ENCODE measurements at regions not wholly inside any gene's neighbourhood (a gene's known extent, or its start where the extent isn't known, plus 50 kb on each side); places are given as distances from the start of the nearest gene placed in this dataset.

DNA sequence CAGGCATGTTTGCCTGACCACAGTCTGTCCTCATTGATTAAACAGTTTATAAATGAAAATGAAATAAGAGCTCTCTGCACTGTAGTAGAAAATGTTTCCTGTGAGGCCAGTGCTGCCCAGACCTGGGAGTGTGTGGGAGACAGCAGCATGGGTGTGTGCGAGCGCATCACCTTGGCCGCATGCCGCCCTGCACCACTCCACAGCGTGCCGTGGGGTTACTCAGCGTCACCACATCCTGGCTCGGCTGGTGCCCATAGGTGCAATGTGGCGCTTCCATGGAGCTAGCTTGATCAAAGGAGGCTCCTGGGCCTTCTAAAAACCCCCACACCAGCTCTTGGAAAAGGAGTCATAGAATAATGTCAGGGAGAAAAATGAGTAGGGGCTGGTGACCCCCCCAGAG lies 76.0 kb upstream of the EPC2 start:
- TF ChIP-seq, protein P1, sequence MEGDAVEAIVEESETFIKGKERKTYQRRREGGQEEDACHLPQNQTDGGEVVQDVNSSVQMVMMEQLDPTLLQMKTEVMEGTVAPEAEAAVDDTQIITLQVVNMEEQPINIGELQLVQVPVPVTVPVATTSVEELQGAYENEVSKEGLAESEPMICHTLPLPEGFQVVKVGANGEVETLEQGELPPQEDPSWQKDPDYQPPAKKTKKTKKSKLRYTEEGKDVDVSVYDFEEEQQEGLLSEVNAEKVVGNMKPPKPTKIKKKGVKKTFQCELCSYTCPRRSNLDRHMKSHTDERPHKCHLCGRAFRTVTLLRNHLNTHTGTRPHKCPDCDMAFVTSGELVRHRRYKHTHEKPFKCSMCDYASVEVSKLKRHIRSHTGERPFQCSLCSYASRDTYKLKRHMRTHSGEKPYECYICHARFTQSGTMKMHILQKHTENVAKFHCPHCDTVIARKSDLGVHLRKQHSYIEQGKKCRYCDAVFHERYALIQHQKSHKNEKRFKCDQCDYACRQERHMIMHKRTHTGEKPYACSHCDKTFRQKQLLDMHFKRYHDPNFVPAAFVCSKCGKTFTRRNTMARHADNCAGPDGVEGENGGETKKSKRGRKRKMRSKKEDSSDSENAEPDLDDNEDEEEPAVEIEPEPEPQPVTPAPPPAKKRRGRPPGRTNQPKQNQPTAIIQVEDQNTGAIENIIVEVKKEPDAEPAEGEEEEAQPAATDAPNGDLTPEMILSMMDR (tag by site-specific recombination; IDR thresholded peaks at IDR 0.05): no peak
- TF ChIP-seq, protein P2, sequence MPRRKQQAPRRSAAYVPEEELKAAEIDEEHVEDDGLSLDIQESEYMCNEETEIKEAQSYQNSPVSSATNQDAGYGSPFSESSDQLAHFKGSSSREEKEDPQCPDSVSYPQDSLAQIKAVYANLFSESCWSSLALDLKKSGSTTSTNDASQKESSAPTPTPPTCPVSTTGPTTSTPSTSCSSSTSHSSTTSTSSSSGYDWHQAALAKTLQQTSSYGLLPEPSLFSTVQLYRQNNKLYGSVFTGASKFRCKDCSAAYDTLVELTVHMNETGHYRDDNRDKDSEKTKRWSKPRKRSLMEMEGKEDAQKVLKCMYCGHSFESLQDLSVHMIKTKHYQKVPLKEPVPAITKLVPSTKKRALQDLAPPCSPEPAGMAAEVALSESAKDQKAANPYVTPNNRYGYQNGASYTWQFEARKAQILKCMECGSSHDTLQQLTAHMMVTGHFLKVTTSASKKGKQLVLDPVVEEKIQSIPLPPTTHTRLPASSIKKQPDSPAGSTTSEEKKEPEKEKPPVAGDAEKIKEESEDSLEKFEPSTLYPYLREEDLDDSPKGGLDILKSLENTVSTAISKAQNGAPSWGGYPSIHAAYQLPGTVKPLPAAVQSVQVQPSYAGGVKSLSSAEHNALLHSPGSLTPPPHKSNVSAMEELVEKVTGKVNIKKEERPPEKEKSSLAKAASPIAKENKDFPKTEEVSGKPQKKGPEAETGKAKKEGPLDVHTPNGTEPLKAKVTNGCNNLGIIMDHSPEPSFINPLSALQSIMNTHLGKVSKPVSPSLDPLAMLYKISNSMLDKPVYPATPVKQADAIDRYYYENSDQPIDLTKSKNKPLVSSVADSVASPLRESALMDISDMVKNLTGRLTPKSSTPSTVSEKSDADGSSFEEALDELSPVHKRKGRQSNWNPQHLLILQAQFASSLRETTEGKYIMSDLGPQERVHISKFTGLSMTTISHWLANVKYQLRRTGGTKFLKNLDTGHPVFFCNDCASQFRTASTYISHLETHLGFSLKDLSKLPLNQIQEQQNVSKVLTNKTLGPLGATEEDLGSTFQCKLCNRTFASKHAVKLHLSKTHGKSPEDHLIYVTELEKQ (tag by site-specific recombination; IDR thresholded peaks at IDR 0.05; ENCODE audit: borderline replicate concordance): no peak
- TF ChIP-seq ZNF529 (tag by site-specific recombination; IDR thresholded peaks at IDR 0.05; ENCODE audit: insufficient replicate concordance): no peak
- no peak for TF ChIP-seq ZNF561 (tag by site-specific recombination; IDR thresholded peaks at IDR 0.05; ENCODE audit: borderline replicate concordance)

Data from HEK293 (cell line).